Gastrocnemius medialis (tissue), 4 donors: ENCODE measurements at regions not wholly inside any gene's neighbourhood (a gene's known extent, or its start where the extent isn't known, plus 50 kb on each side); places are given as distances from the start of the nearest gene placed in this dataset.

Experiments used
- ATAC-seq, 2 donors: fragments of 150-250 bp; one replicate each; pipeline ENCODE4 v1.9.1; 2016
- DNase-seq, 2 donors: peaks; one replicate each; pipeline ENCODE4 v3.0.0-alpha.2; 2019
- H3K27ac ChIP-seq, 4 donors: fragments of 200-600 bp; sonication (generic); 1 replicate in 1 of 4; 2 replicates in 3 of 4; pipeline ENCODE4 v1.5.1; 2016 to 2018; ENCODE audit warnings: mild to moderate bottlenecking in 2 of 4, moderate library complexity in 1 of 4
- H3K27me3 ChIP-seq, 3 donors: fragments of 200-600 bp; sonication (generic) in 2 of 3; 1 replicate in 1 of 3; 2 replicates in 2 of 3; pipeline versions ENCODE4 v1.5.1 to v1.6.0; 2016 to 2019; ENCODE audit warnings: mild to moderate bottlenecking in 1 of 3, moderate library complexity in 1 of 3
- H3K36me3 ChIP-seq, 2 donors: fragments of 200-600 bp; sonication (generic) in 1 of 2; one replicate each; pipeline ENCODE4 v1.5.1; 2017 to 2018
- H3K4me1 ChIP-seq, 2 donors: fragments of 200-600 bp; sonication (generic) in 1 of 2; one replicate each; pipeline ENCODE4 v1.5.1; 2016 to 2017; ENCODE audit warnings: mild to moderate bottlenecking in 2 of 2
- H3K4me3 ChIP-seq, 4 donors: fragments of 200-600 bp; sonication (generic) in 3 of 4; 1 replicate in 1 of 4; 2 replicates in 3 of 4; pipeline ENCODE4 v1.5.1; 2016 to 2019; ENCODE audit warnings: mild to moderate bottlenecking in 2 of 4
- H3K9me3 ChIP-seq, 3 donors: fragments of 200-600 bp; sonication (generic) in 2 of 3; 1 replicate in 1 of 3; 2 replicates in 2 of 3; pipeline ENCODE4 v1.5.1; 2016 to 2019
- POLR2A ChIP-seq, 2 donors: fragments of 450-650 bp; IDR thresholded peaks; one replicate each; pipeline ENCODE4 v1.6.1; 2017; ENCODE audit warnings: antibody characterized with exemption in 2 of 2, mild to moderate bottlenecking in 2 of 2, moderate library complexity in 2 of 2
- in situ Hi-C, 4 donors: fragments of 200-750 bp; cut with MboI; loops; one replicate each; pipeline versions ENCODE4 v1.15.0 to v1.8.0; 2017; ENCODE audit warnings: low sequenced_read_pairs in 4 of 4
- intact Hi-C: fragments of 100-400 bp; cut with DNase I; formaldehyde crosslinking; loops from one replicate; pipeline ENCODE4 v1.15.1; 2023; ENCODE audit warnings: low total_unique reads
- TF ChIP-seq, protein P1 (sequence below), 5 experiments: fragments of 450-650 bp in 3 of 5; fragments of 200-600 bp in 2 of 5; sonication (generic) in 2 of 5; IDR thresholded peaks in 4 of 5; conservative IDR thresholded peaks in 1 of 5; 1 replicate in 4 of 5; 2 replicates in 1 of 5; pipeline ENCODE4 v1.5.1; 2016 to 2019; ENCODE audit warnings: antibody characterized with exemption in 5 of 5, mild to moderate bottlenecking in 3 of 5, moderate library complexity in 3 of 5

DNA sequence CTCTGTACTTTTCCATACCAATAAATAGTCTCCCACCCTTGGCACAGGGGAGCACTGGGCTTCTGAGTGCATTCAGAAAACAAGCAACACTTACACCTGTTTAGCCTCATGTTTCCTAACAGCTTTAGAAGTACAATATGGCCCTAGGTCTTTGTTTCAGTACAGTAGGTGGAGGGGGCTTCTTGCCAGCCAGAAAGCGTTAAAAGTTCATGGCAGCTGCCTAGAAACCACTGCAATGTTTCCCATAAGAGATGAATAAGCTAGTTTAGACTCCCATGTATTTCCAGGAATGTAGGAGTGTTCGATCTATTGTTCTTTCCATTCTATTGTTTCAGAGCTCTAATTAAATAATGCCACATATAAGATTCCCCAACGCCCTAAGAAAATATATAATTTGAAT is 444.8 kb downstream of the ARHGEF28 start:
- Histone ChIP-seq H3K27me3 (no peaks in the 10 kb centered on the region), H3K9me3 (no peaks in the 10 kb centered on the region), H3K4me3 (no peak overlapping the region), H3K27ac (no peak overlapping the region), H3K36me3 (no peaks in the 10 kb centered on the region), H3K4me1 (peaks cover 0 to 2% of the 10 kb centered on the region in 2 donors)
- in situ Hi-C loops, result no loop called here
- intact Hi-C loops, result no loop called here
- TF ChIP-seq, protein P1, sequence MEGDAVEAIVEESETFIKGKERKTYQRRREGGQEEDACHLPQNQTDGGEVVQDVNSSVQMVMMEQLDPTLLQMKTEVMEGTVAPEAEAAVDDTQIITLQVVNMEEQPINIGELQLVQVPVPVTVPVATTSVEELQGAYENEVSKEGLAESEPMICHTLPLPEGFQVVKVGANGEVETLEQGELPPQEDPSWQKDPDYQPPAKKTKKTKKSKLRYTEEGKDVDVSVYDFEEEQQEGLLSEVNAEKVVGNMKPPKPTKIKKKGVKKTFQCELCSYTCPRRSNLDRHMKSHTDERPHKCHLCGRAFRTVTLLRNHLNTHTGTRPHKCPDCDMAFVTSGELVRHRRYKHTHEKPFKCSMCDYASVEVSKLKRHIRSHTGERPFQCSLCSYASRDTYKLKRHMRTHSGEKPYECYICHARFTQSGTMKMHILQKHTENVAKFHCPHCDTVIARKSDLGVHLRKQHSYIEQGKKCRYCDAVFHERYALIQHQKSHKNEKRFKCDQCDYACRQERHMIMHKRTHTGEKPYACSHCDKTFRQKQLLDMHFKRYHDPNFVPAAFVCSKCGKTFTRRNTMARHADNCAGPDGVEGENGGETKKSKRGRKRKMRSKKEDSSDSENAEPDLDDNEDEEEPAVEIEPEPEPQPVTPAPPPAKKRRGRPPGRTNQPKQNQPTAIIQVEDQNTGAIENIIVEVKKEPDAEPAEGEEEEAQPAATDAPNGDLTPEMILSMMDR (IDR thresholded peaks at IDR 0.05 in 4 of 5, conservative IDR thresholded peaks at IDR 0.05 in 1 of 5), result no peak
- DNase-seq, result no peak
- ATAC-seq, result no peak

DNA sequence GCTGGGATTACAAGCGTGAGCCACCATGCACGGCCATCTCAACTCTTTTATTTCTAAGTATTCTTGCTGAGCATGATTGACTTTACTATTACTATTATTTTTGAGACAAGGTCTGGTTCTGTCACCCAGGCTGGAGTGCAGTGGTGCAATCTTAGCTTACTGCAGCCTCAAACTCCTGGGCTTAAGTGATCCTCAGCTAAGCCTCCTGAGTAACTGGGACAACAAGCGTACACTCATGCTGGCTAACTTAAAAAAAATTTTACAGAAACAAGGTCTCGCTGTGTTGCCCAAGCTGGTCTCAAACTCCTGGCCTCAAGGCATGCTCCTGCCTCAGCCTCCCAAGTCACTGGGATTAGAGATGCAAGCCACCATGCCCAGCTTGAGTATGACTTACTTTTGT is 443.7 kb downstream of the ARHGEF28 start:
- TF ChIP-seq, protein P1 (IDR thresholded peaks at IDR 0.05 in 4 of 5, conservative IDR thresholded peaks at IDR 0.05 in 1 of 5), result no peak
- no peak for TF ChIP-seq POLR2A (IDR thresholded peaks at IDR 0.05)
- no peak overlapping the region for H3K4me3 ChIP-seq
- in situ Hi-C loops, result no loop called here
- no peaks in the 10 kb centered on the region for H3K9me3 ChIP-seq
- peaks cover 0 to 2% of the 10 kb centered on the region in 2 donors for H3K4me1 ChIP-seq
- intact Hi-C loops, result no loop called here
- no peak overlapping the region for H3K27ac ChIP-seq
- no peaks in the 10 kb centered on the region for H3K27me3 ChIP-seq
- no peaks in the 10 kb centered on the region for H3K36me3 ChIP-seq
- ATAC-seq (no peak), DNase-seq (no peak)

DNA sequence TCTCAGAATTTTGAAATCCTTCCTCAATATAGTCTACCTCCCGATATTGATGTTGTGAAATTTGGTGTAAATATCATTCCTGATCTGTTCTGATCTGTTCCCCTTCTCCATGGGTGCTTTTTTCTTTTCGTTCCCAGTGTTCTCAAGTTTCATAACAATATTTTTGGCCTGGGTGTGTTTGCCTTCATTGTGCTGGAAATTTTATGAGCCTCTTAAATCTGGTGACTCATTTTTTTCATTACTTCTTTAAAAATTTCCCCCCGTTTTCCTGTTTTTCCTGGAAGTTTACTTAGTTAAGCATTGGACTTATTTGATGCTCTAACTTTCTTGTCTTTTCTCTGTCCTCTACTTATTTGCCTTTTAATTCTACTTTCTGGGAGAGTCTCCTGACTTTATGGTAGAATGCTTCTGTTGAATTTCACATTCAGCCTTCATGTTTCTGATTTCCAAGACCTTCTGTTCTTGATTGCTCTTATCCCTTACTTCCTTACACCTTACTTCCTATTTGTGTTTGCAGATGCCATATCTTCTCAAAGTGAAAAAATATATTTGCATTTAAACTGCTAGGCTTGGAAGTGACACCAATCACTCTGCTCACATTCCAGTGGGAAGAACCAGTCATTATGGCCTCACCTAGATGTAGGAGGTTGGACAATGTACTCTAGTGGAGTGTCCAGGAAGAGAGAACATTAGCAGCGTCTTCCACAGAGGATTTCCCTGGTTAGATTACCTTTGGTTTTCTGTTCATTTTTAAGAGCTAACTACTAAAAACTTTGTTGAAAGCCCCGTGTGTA is 441.9 kb downstream of the ARHGEF28 start:
- in situ Hi-C loops, result no loop called here
- H3K27ac ChIP-seq, result no peak overlapping the region
- no peaks in the 10 kb centered on the region for H3K36me3 ChIP-seq
- DNase-seq (no peak), ATAC-seq (peak in 1 of 2 donors; percentile 56)
- no peak overlapping the region for H3K4me3 ChIP-seq
- TF ChIP-seq, protein P1 (IDR thresholded peaks at IDR 0.05 in 4 of 5, conservative IDR thresholded peaks at IDR 0.05 in 1 of 5), result no peak
- no peak for TF ChIP-seq POLR2A (IDR thresholded peaks at IDR 0.05)
- intact Hi-C loops, result no loop called here
- no peaks in the 10 kb centered on the region for H3K27me3 ChIP-seq
- no peaks in the 10 kb centered on the region for H3K9me3 ChIP-seq
- peaks cover 0 to 2% of the 10 kb centered on the region in 2 donors for H3K4me1 ChIP-seq

DNA sequence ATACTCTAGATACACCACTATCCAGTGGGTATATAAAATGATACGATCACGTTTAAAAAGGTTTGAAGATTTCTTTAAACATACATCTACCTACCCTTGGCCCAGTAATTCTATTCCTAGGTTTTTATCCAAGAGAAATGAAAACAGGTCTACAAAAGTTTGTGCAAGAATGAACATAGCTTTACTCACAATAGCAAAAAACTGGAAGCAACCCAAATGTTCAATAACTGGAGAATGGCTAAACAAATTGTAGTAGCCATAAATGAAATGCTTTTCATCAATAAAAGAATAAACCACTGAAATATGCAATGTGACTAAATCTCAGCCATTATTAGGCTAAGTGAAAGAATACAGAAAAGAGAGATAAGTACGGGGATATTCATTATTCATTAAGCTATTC is 438.9 kb downstream of the ARHGEF28 start:
- DNase-seq (no peak), ATAC-seq (no peak)
- in situ Hi-C loops (no loop called here), intact Hi-C loops (no loop called here)
- H3K9me3 ChIP-seq, result no peaks in the 10 kb centered on the region
- H3K27ac ChIP-seq, result no peak overlapping the region
- H3K4me1 ChIP-seq, result peaks cover 0 to 2% of the 10 kb centered on the region in 2 donors
- no peak overlapping the region for H3K4me3 ChIP-seq
- H3K27me3 ChIP-seq, result no peaks in the 10 kb centered on the region
- TF ChIP-seq, protein P1 (IDR thresholded peaks at IDR 0.05 in 4 of 5, conservative IDR thresholded peaks at IDR 0.05 in 1 of 5), result no peak
- TF ChIP-seq POLR2A (IDR thresholded peaks at IDR 0.05), result no peak
- H3K36me3 ChIP-seq, result no peaks in the 10 kb centered on the region

DNA sequence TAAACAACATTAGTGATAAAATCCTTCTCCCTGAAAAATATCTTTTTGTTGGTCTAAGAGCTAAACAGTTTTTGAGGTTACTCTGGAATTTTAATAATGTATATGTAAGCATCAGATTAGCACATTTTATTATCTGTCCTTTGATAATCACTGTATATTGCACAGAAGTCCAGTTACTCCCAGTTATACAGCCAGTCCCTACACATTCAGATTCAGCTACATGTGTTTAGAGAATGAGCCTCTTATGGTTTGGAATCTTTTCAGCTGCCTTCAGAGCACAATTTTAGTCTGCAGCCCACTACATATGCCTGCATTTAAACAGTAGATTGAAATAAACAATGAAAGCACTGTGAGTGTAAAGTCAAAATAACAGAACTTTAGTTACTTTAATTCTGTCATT is 438.2 kb downstream of the ARHGEF28 start:
- TF ChIP-seq POLR2A (IDR thresholded peaks at IDR 0.05), result no peak
- TF ChIP-seq, protein P1 (IDR thresholded peaks at IDR 0.05 in 4 of 5, conservative IDR thresholded peaks at IDR 0.05 in 1 of 5), result no peak
- H3K9me3 ChIP-seq, result no peaks in the 10 kb centered on the region
- intact Hi-C loops (no loop called here), in situ Hi-C loops (no loop called here)
- peaks cover 0 to 2% of the 10 kb centered on the region in 2 donors for H3K4me1 ChIP-seq
- H3K4me3 ChIP-seq, result no peak overlapping the region
- H3K27ac ChIP-seq, result no peak overlapping the region
- H3K36me3 ChIP-seq, result no peaks in the 10 kb centered on the region
- DNase-seq (no peak), ATAC-seq (no peak)
- no peaks in the 10 kb centered on the region for H3K27me3 ChIP-seq
